HG03066 (cell line): ENCODE measurements at regions not wholly inside any gene's neighbourhood (a gene's known extent, or its start where the extent isn't known, plus 50 kb on each side); places are given as distances from the start of the nearest gene placed in this dataset.

Experiments used
- ATAC-seq: cut with Tn5 transposase; IDR thresholded peaks from one replicate; pipeline ENCODE4 v1.9.1; 2021; ENCODE audit warnings: low read depth; ENCODE audit not compliant: unreplicated experiment

GRCh38 chr6:164283574-164283973, 869.1 kb downstream of the QKI start:
- ATAC-seq: no peak

GRCh38 chr6:164276211-164276610, 861.7 kb downstream of the QKI start:
- ATAC-seq: no peak

- ATAC-seq: no peak
Observed at GRCh38 chr6:164275773-164276172, 861.3 kb downstream of the QKI start.

DNA sequence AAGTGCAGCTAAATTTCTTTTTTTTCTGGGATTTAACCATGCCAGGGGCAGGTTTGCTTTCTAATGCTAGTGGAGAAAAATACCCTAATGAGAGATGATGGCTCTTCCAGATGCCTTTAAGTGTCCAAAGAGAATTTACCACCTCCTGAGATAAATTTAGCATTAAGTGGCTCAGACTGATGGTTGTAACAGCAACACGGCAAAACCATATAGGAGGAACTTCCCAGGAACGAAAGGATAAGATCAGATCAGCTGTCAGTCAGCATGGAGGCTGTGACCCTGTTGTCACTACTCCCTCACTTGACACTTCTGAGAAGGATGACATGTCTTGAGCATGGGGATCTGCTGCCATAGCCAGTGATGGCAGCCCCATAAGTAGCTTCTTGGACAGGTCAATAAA, 860.0 kb downstream of the QKI start:
- ATAC-seq: no peak

DNA sequence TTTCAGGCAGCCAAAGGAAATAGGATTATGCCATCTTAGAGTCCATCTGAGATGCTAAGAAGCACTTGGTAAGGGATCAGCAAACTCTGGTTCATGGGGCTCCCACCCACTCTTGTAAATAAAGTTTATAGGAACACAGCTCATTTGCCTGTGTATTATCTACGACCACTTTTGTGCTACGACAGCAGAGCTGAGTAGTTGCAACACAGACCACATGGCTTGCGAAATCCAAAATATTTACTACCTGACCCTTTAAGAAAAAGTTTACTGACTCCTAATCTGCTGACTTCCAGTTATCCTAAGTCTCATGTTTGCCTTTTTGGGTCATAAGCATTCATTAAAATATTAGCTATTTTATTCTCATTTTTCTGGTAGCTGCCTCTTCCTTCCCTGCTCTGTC, 859.0 kb downstream of the QKI start:
- no peak for ATAC-seq

- ATAC-seq: no peak
Observed at GRCh38 chr6:164266851-164267250, 852.3 kb downstream of the QKI start.

DNA sequence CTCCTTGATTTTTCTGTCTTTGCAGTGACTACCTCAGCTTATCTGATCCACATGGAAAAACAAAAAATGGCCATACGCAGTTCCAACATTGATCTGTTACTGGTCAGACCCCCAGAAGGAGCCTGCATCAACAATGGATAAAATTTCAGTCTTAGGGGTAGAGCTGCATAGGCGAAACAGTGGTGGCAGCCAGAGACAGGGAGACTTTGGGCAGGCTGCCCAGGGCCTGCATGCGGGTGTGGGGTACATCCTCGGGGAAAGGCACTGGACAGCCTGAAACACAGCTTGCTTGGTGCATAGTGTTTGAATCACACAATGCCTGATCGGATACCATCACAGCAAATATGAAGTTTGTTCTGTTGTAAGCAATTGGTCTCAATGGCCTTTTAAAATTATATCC, 847.8 kb downstream of the QKI start:
- no peak for ATAC-seq

- no peak for ATAC-seq
Observed at GRCh38 chr6:164258421-164258820, 843.9 kb downstream of the QKI start.

DNA sequence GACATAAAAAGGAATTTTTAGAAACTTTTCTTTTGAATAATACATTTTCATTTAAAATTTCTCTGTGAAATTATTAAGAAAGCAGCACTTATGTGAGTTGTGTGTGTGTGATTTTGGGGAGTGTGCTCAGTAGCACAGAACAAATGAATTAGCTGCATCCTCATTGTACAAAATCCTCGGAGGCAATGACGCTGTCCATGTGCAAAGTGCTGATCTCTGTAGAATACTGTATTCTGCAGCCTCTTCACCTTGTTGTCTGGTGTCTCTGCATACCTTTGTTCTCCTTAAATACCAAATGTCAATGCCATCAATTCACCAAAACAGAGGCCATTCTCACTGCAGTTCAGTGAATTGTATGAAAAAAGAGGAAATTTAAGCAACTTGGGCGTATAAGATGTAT, 838.4 kb downstream of the QKI start:
- no peak for ATAC-seq

GRCh38 chr6:164252291-164252690, 837.8 kb downstream of the QKI start:
- no peak for ATAC-seq

- no peak for ATAC-seq
Observed at GRCh38 chr6:164247106-164247505, 832.6 kb downstream of the QKI start.

- ATAC-seq: no peak
Observed at GRCh38 chr6:164246082-164246481, 831.6 kb downstream of the QKI start.

DNA sequence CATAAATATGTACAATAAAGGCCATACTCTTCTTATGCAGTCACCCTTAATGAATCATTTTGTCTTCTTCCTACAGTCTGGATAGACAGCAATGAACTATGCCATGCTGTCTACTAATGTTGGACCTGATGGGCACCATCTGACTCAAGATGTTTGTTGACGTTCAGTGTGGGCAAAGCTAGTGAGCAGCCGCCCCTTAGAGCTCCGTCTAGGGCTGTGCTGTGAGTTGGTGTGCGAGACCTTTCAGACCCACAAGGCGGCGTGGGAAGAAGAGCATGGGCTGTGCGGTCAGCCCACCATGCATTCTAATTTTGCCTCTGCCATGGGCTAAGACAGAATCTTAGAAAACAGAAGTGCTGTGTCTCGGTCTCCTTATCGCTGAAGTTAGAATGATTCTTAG, 829.4 kb downstream of the QKI start:
- no peak for ATAC-seq

DNA sequence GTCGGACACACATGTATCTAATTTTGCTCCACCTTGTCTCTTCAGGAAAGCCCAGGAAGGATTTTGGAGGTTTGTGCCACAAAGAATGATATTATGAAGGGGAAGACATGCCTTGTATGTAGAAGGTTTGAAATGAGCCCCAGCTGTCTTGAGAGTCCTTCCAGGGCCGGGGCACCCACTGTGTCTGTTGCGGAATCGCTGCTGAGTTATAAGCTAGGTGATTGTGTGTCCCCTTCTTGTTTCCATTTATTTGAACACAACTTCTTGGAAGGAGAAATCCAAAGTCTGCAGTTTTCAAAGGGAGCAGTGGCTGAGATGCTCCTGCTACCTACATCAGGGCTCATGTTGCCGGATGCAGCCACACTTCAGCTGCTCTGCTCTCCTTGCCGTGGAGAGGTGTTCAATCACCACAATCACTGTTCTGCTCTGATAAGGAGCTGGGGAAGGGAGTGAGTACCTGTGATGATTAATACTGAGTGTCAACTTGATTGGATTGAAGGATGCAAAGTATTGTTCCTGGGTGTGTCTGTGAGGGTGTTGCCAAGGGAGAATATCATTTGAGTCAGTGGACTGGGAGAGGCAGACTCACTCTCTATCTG, 828.6 kb downstream of the QKI start:
- no peak for ATAC-seq

DNA sequence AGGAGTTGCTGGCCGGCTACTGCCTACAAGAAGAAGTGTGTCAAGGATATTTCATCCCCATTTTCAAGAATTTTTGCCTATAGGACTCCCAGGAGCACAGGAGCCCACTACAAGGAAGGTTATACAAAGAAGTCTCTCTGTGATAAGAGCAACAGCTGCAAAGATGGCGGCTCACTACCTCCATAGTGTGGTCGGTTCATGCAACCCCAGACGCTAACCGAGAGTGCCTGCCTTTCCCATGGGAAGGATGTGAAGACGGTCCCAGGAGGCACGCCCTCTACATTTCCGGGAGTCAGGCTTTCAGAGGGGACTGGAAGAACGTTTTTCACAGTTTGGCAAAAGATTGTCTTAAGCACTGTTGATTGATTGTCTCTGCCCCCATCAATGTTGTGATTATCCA, 816.3 kb downstream of the QKI start:
- no peak for ATAC-seq

DNA sequence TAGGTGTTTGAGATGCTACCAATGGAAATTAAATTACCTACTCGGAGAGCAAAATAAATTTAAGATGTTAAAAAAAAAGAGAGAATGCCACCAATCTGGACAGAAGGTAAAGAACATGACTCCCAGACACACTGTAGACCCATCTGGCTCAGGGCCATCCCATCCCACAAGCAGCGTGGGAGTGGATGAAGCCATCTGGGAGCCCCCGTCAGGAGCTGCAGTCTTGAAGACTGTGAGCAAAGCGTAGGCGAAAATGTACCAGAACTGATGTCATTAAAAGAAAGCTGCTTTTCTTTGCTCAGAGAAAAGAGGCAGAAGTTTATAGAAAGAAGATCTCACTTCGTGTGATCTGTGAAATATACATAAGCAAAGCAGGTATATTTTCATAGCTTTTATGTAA, 815.7 kb downstream of the QKI start:
- no peak for ATAC-seq

GRCh38 chr6:164229716-164230115, 815.2 kb downstream of the QKI start:
- ATAC-seq: no peak

DNA sequence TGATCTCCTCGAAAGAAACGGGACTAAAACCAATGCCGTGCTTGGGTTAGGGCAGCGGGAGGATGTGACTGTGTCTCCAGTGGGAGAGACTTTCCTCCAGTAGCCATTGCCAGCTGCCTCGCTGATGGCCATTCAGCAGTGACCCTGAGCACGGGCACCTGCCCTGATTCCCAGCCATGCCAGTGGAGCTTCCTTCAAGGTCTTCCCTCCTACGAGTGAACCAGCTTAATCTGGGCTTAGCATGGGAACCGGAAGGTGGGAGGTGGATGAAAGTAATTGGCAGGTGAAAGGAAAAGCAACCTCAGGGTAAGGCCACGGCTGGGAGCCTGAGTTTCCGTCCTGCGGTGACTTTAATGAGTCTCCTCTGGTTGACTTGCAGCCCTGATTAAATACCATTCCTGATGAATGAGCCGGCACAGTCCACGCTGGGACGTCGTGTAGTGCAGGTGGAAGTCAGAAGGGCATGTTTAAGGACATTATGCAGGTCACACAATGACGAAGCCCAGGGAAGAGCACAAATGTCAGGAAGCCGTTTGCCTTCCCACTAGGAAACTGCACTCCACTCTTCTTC, 813.5 kb downstream of the QKI start:
- ATAC-seq: no peak

- ATAC-seq: no peak
Observed at GRCh38 chr6:164216839-164217238, 802.3 kb downstream of the QKI start.

GRCh38 chr6:164216368-164216767, 801.9 kb downstream of the QKI start:
- ATAC-seq: no peak

GRCh38 chr6:164214066-164214465, 799.5 kb downstream of the QKI start:
- ATAC-seq: no peak

GRCh38 chr6:164211254-164211653, 796.7 kb downstream of the QKI start:
- ATAC-seq: no peak

GRCh38 chr6:164210783-164211182, 796.3 kb downstream of the QKI start:
- ATAC-seq: no peak
